WTC11 (cell line): ENCODE measurements at regions not wholly inside any gene's neighbourhood (a gene's known extent, or its start where the extent isn't known, plus 50 kb on each side); places are given as distances from the start of the nearest gene placed in this dataset.

Source experiments
- ATAC-seq: fragments of 200-7000 bp; cut with Tn5 transposase; 2 replicates; pipeline ENCODE4 v1.10.0; 2021; ENCODE audit warnings: mild to moderate bottlenecking, moderate library complexity
- CTCF ChIA-PET: fragments of 300-600 bp; sonication (Branson Sonifier 250); formaldehyde crosslinking; loops from one replicate; lab custom pipeline; 2021; ENCODE audit warnings: antibody characterized with exemption; lab: Charles Lee
- POLR2A ChIA-PET: fragments of 350-600 bp; sonication (Branson Sonifier 250); formaldehyde crosslinking; loops from one replicate; lab custom pipeline; 2021; ENCODE audit warnings: antibody characterized with exemption; lab: Charles Lee
- DNase-seq: peaks from one replicate; pipeline ENCODE4 v3.0.0; 2021; ENCODE audit warnings: low spot score
- H3K27ac Mint-ChIP-seq: 2 replicates; pipeline ENCODE4 v1.8.0; 2021; ENCODE audit warnings: mixed read lengths
- H3K27me3 Mint-ChIP-seq: 2 replicates; pipeline ENCODE4 v1.8.0; 2021; ENCODE audit warnings: low read depth, mild to moderate bottlenecking, moderate library complexity, mixed read lengths
- H3K36me3 Mint-ChIP-seq: 2 replicates; pipeline ENCODE4 v1.8.0; 2021; ENCODE audit warnings: mixed read lengths
- H3K4me1 Mint-ChIP-seq: 2 replicates; pipeline ENCODE4 v1.8.0; 2022; ENCODE audit warnings: mixed read lengths
- H3K4me3 Mint-ChIP-seq: 2 replicates; pipeline ENCODE4 v1.8.0; 2021; ENCODE audit warnings: mild to moderate bottlenecking, moderate library complexity, mixed read lengths
- H3K9me3 Mint-ChIP-seq: 2 replicates; pipeline ENCODE4 v1.8.0; 2021; ENCODE audit warnings: mixed read lengths
- CBFB ChIP-seq: sonication (generic); formaldehyde crosslinking; IDR thresholded peaks from 2 replicates; pipeline ENCODE4 v1.8.1; 2022; ENCODE audit warnings: mild to moderate bottlenecking, low read depth, missing genetic modification reagents
- ESRRA ChIP-seq: sonication (generic); formaldehyde crosslinking; IDR thresholded peaks from 2 replicates; pipeline ENCODE4 v1.8.1; 2022; ENCODE audit warnings: mild to moderate bottlenecking, missing genetic modification reagents, borderline replicate concordance
- FOXJ3 ChIP-seq: sonication (generic); formaldehyde crosslinking; IDR thresholded peaks from 2 replicates; pipeline ENCODE4 v1.9.0; 2021; ENCODE audit warnings: missing genetic modification reagents, mild to moderate bottlenecking, borderline replicate concordance
- GRHL2 ChIP-seq: fragments of 250-450 bp; sonication (Bioruptor Pico); IDR thresholded peaks from 2 replicates; pipeline ENCODE4 v1.8.0; 2022; ENCODE audit warnings: mild to moderate bottlenecking, moderate library complexity; ENCODE audit not compliant: insufficient replicate concordance, severe bottlenecking
- GTF2I ChIP-seq: fragments of 250-450 bp; sonication (Bioruptor Pico); conservative IDR thresholded peaks from 2 replicates; pipeline ENCODE4 v1.4.0; 2021; ENCODE audit warnings: mild to moderate bottlenecking
- JAZF1 ChIP-seq: fragments of 250-450 bp; sonication (Bioruptor Pico); IDR thresholded peaks from 2 replicates; pipeline ENCODE4 v1.9.0; 2021; ENCODE audit warnings: moderate library complexity, mild to moderate bottlenecking, inconsistent platforms
- JUN ChIP-seq: sonication (generic); formaldehyde crosslinking; IDR thresholded peaks from 2 replicates; pipeline ENCODE4 v1.8.0; 2023; ENCODE audit warnings: mild to moderate bottlenecking, missing genetic modification reagents
- RORB ChIP-seq: fragments of 250-450 bp; sonication (Bioruptor Pico); IDR thresholded peaks from 2 replicates; pipeline ENCODE4 v1.9.0; 2021; ENCODE audit warnings: mild to moderate bottlenecking
- SMAD4 ChIP-seq: sonication (generic); formaldehyde crosslinking; IDR thresholded peaks from 2 replicates; pipeline ENCODE4 v1.8.0; 2022; ENCODE audit warnings: mild to moderate bottlenecking, missing genetic modification reagents
- SOX15 ChIP-seq: fragments of 250-450 bp; sonication (Bioruptor Pico); IDR thresholded peaks from 2 replicates; pipeline ENCODE4 v1.9.0; 2021; ENCODE audit warnings: mild to moderate bottlenecking
- ZNF121 ChIP-seq: sonication (generic); formaldehyde crosslinking; IDR thresholded peaks from 2 replicates; pipeline ENCODE4 v1.8.0; 2023; ENCODE audit warnings: missing genetic modification reagents
- ZNF138 ChIP-seq: sonication (generic); formaldehyde crosslinking; conservative IDR thresholded peaks from 2 replicates; pipeline ENCODE4 v1.8.1; 2022; ENCODE audit warnings: mild to moderate bottlenecking, moderate library complexity, missing genetic modification reagents
- ZNF396 ChIP-seq: fragments of 250-450 bp; sonication (Bioruptor Pico); IDR thresholded peaks from 2 replicates; pipeline ENCODE4 v1.8.0; 2021; ENCODE audit warnings: mild to moderate bottlenecking, moderate library complexity, borderline replicate concordance
- TF ChIP-seq, protein P1 (sequence below): fragments of 200-600 bp; IDR thresholded peaks from 2 replicates; pipeline ENCODE4 v1.8.0; 2022; ENCODE audit warnings: antibody characterized with exemption
- TF ChIP-seq, protein P2 (sequence below): sonication (generic); formaldehyde crosslinking; IDR thresholded peaks from 2 replicates; pipeline ENCODE4 v1.8.1; 2022; ENCODE audit warnings: mild to moderate bottlenecking, moderate library complexity, missing genetic modification reagents
- TF ChIP-seq, protein P3 (sequence below): sonication (generic); formaldehyde crosslinking; IDR thresholded peaks from 2 replicates; pipeline ENCODE4 v1.8.1; 2022; ENCODE audit warnings: low read depth, missing genetic modification reagents, borderline replicate concordance
- TF ChIP-seq, protein P4 (sequence below): sonication (generic); formaldehyde crosslinking; IDR thresholded peaks from 2 replicates; pipeline ENCODE4 v1.8.0; 2022; ENCODE audit warnings: mild to moderate bottlenecking, missing genetic modification reagents
- TF ChIP-seq, protein P5 (sequence below): sonication (generic); formaldehyde crosslinking; IDR thresholded peaks from 2 replicates; pipeline ENCODE4 v1.8.1; 2023; ENCODE audit warnings: mild to moderate bottlenecking, missing genetic modification reagents, moderate library complexity
- TF ChIP-seq, protein P6 (sequence below): sonication (generic); formaldehyde crosslinking; IDR thresholded peaks from 2 replicates; pipeline ENCODE4 v1.8.0; 2023; ENCODE audit warnings: mild to moderate bottlenecking, missing genetic modification reagents
- TF ChIP-seq, protein P7 (sequence below): sonication (generic); formaldehyde crosslinking; IDR thresholded peaks from 2 replicates; pipeline ENCODE4 v1.8.1; 2023; ENCODE audit warnings: mild to moderate bottlenecking, moderate library complexity, missing genetic modification reagents

DNA sequence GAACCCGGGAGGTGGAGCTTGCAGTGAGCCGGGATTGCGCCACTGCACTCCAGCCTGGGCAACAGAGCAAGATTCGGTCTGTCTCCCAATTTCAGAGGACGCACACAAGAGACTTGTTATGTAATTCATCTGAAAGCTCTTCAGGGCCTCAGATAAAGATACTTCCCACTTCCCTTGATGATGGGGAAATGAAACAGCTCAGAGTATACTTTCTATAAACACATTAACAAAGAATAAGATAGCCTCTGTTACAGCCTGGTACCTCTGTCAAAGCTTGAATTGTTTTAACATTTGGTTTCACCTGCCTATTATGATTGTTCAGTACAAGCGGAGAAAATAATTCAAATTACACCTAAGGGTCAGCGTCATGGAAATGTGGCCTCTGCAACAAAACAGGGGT is 622.9 kb upstream of the ADGRL4 start (continued):
- no peak for TF ChIP-seq JAZF1
- no peak for TF ChIP-seq RORB (CRISPR knock-in tag)
- TF ChIP-seq GTF2I, result no peak
- TF ChIP-seq ZNF121, result no peak
- TF ChIP-seq SMAD4 (CRISPR knock-in tag), result no peak
- TF ChIP-seq, all 79 proteins: peak for 0

DNA sequence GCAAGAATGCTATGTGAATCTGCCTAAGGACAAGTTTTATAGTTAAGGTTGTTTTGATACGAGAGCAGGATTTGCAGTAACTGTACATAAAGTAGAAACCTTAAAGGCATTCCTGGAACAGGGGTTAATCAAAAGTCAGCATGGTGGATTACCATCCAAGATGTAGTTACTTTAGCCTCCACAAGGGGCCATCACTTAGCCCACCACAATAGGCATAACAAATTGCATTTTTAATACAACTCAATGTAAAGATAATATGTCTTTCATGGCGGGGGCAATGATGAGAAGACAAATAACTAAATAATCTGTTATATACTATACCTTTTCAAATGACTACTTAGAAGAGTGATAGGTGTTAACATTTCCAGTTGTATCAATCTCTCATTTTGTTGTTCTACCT is 611.2 kb upstream of the ADGRL4 start:
- Mint-ChIP-seq H3K36me3 (peaks cover 8% of the 10 kb centered on the region), H3K9me3 (peaks cover 26% of the 10 kb centered on the region), H3K4me1 (no peaks in the 10 kb centered on the region), H3K27me3 (no peaks in the 10 kb centered on the region), H3K27ac (no peak overlapping the region), H3K4me3 (no peak overlapping the region)
- TF ChIP-seq, protein P1, sequence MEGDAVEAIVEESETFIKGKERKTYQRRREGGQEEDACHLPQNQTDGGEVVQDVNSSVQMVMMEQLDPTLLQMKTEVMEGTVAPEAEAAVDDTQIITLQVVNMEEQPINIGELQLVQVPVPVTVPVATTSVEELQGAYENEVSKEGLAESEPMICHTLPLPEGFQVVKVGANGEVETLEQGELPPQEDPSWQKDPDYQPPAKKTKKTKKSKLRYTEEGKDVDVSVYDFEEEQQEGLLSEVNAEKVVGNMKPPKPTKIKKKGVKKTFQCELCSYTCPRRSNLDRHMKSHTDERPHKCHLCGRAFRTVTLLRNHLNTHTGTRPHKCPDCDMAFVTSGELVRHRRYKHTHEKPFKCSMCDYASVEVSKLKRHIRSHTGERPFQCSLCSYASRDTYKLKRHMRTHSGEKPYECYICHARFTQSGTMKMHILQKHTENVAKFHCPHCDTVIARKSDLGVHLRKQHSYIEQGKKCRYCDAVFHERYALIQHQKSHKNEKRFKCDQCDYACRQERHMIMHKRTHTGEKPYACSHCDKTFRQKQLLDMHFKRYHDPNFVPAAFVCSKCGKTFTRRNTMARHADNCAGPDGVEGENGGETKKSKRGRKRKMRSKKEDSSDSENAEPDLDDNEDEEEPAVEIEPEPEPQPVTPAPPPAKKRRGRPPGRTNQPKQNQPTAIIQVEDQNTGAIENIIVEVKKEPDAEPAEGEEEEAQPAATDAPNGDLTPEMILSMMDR, result peak; percentile 48
- TF ChIP-seq GRHL2 (CRISPR knock-in tag) (no peak), FOXJ3 (CRISPR knock-in tag) (no peak)
- ChIA-PET CTCF (no interaction called here), POLR2A (no interaction called here)
- DNase-seq (no peak), ATAC-seq (peak; percentile 68)

DNA sequence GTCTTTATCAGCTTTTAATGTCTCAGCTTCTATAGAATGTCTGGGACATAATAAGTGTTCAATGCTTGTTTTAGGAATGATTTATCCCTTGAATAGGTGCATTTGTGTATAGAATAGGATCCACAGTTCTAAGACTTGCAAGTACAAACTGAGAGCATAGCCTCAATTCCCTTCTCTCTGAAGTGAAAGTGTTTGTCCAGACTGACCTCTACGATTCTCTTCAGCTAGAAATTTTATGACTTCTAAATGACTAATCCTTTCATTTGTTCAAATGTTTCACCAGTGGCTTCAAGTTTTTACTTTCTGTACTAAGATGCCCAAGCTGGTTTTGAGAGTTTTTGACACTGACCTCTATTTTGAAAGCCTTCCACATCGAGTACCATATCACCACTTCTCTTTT is 608.2 kb upstream of the ADGRL4 start:
- Mint-ChIP-seq H3K36me3 (no peaks in the 10 kb centered on the region), H3K4me1 (no peaks in the 10 kb centered on the region), H3K4me3 (no peak overlapping the region), H3K27me3 (no peaks in the 10 kb centered on the region), H3K9me3 (peaks cover 14% of the 10 kb centered on the region), H3K27ac (no peak overlapping the region)
- ATAC-seq (no peak), DNase-seq (no peak)
- ChIA-PET POLR2A (no interaction called here), CTCF (no interaction called here)
- TF ChIP-seq ESRRA (CRISPR knock-in tag), result no peak
- TF ChIP-seq JUN, result no peak
- TF ChIP-seq, protein P2, sequence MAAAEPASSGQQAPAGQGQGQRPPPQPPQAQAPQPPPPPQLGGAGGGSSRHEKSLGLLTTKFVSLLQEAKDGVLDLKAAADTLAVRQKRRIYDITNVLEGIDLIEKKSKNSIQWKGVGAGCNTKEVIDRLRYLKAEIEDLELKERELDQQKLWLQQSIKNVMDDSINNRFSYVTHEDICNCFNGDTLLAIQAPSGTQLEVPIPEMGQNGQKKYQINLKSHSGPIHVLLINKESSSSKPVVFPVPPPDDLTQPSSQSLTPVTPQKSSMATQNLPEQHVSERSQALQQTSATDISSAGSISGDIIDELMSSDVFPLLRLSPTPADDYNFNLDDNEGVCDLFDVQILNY (CRISPR knock-in tag), result no peak
- TF ChIP-seq, protein P3, sequence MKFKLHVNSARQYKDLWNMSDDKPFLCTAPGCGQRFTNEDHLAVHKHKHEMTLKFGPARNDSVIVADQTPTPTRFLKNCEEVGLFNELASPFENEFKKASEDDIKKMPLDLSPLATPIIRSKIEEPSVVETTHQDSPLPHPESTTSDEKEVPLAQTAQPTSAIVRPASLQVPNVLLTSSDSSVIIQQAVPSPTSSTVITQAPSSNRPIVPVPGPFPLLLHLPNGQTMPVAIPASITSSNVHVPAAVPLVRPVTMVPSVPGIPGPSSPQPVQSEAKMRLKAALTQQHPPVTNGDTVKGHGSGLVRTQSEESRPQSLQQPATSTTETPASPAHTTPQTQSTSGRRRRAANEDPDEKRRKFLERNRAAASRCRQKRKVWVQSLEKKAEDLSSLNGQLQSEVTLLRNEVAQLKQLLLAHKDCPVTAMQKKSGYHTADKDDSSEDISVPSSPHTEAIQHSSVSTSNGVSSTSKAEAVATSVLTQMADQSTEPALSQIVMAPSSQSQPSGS (CRISPR knock-in tag), result no peak
- TF ChIP-seq ZNF396 (CRISPR knock-in tag), result no peak
- TF ChIP-seq ZNF138 (CRISPR knock-in tag), result no peak
- TF ChIP-seq, protein P4, sequence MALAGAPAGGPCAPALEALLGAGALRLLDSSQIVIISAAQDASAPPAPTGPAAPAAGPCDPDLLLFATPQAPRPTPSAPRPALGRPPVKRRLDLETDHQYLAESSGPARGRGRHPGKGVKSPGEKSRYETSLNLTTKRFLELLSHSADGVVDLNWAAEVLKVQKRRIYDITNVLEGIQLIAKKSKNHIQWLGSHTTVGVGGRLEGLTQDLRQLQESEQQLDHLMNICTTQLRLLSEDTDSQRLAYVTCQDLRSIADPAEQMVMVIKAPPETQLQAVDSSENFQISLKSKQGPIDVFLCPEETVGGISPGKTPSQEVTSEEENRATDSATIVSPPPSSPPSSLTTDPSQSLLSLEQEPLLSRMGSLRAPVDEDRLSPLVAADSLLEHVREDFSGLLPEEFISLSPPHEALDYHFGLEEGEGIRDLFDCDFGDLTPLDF (CRISPR knock-in tag), result no peak
- TF ChIP-seq CBFB (CRISPR knock-in tag), result no peak
- TF ChIP-seq, protein P5, sequence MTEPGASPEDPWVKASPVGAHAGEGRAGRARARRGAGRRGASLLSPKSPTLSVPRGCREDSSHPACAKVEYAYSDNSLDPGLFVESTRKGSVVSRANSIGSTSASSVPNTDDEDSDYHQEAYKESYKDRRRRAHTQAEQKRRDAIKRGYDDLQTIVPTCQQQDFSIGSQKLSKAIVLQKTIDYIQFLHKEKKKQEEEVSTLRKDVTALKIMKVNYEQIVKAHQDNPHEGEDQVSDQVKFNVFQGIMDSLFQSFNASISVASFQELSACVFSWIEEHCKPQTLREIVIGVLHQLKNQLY (CRISPR knock-in tag), result no peak
- TF ChIP-seq, protein P6, sequence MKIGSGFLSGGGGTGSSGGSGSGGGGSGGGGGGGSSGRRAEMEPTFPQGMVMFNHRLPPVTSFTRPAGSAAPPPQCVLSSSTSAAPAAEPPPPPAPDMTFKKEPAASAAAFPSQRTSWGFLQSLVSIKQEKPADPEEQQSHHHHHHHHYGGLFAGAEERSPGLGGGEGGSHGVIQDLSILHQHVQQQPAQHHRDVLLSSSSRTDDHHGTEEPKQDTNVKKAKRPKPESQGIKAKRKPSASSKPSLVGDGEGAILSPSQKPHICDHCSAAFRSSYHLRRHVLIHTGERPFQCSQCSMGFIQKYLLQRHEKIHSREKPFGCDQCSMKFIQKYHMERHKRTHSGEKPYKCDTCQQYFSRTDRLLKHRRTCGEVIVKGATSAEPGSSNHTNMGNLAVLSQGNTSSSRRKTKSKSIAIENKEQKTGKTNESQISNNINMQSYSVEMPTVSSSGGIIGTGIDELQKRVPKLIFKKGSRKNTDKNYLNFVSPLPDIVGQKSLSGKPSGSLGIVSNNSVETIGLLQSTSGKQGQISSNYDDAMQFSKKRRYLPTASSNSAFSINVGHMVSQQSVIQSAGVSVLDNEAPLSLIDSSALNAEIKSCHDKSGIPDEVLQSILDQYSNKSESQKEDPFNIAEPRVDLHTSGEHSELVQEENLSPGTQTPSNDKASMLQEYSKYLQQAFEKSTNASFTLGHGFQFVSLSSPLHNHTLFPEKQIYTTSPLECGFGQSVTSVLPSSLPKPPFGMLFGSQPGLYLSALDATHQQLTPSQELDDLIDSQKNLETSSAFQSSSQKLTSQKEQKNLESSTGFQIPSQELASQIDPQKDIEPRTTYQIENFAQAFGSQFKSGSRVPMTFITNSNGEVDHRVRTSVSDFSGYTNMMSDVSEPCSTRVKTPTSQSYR (CRISPR knock-in tag), result no peak
- no peak for TF ChIP-seq GRHL2 (CRISPR knock-in tag)
- TF ChIP-seq SOX15 (CRISPR knock-in tag), result no peak
- TF ChIP-seq, protein P7, sequence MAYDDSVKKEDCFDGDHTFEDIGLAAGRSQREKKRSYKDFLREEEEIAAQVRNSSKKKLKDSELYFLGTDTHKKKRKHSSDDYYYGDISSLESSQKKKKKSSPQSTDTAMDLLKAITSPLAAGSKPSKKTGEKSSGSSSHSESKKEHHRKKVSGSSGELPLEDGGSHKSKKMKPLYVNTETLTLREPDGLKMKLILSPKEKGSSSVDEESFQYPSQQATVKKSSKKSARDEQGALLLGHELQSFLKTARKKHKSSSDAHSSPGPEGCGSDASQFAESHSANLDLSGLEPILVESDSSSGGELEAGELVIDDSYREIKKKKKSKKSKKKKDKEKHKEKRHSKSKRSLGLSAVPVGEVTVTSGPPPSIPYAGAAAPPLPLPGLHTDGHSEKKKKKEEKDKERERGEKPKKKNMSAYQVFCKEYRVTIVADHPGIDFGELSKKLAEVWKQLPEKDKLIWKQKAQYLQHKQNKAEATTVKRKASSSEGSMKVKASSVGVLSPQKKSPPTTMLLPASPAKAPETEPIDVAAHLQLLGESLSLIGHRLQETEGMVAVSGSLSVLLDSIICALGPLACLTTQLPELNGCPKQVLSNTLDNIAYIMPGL (CRISPR knock-in tag), result no peak
